Smooth muscle cell (in vitro differentiated cells): ENCODE measurements at regions not wholly inside any gene's neighbourhood (a gene's known extent, or its start where the extent isn't known, plus 50 kb on each side); places are given as distances from the start of the nearest gene placed in this dataset.
A peak's percentile ranks its signal among the peaks of the same experiment; 100 is the strongest.
"Not testable (repeated sequence)": the region's sequence is repeated elsewhere in the genome, so short reads cannot be mapped to it uniquely, and the experiment has no call there.

Experiments used
- DNase-seq: peaks from one replicate; lab custom pipeline; 2025; ENCODE audit not compliant: unreplicated experiment; lab: John Stamatoyannopoulos, UW
- H2AFZ ChIP-seq: fragments of 200-600 bp; sonication (generic); 2 replicates; pipeline ENCODE4 v1.6.0; 2016; ENCODE audit warnings: antibody characterized with exemption, low read depth, mild to moderate bottlenecking
- H3F3A ChIP-seq: fragments of 200-600 bp; sonication (generic); 2 replicates; pipeline ENCODE4 v1.6.0; 2017; ENCODE audit warnings: antibody characterized with exemption, low read depth
- H3K27ac ChIP-seq: fragments of 200-600 bp; sonication (generic); 2 replicates; pipeline ENCODE4 v1.5.1; 2016; ENCODE audit warnings: low read depth, mild to moderate bottlenecking
- H3K27me3 ChIP-seq: fragments of 200-600 bp; sonication (generic); 2 replicates; pipeline ENCODE4 v1.6.1; 2016; ENCODE audit warnings: low read depth, mild to moderate bottlenecking
- H3K36me3 ChIP-seq: fragments of 200-600 bp; sonication (generic); 2 replicates; pipeline ENCODE4 v1.5.1; 2016; ENCODE audit warnings: low read depth
- H3K4me1 ChIP-seq: fragments of 200-600 bp; sonication (generic); 2 replicates; pipeline ENCODE4 v1.5.1; 2016; ENCODE audit warnings: low read depth
- H3K4me2 ChIP-seq: fragments of 200-600 bp; sonication (generic); 2 replicates; pipeline ENCODE4 v1.6.0; 2016; ENCODE audit warnings: mild to moderate bottlenecking
- H3K4me3 ChIP-seq: fragments of 200-600 bp; sonication (generic); 2 replicates; pipeline ENCODE4 v1.5.1; 2016; ENCODE audit warnings: mild to moderate bottlenecking
- H3K79me2 ChIP-seq: fragments of 200-600 bp; sonication (generic); 2 replicates; pipeline ENCODE4 v1.6.0; 2016; ENCODE audit warnings: low read depth, mild to moderate bottlenecking
- H3K9ac ChIP-seq: fragments of 200-600 bp; sonication (generic); 2 replicates; pipeline ENCODE4 v1.6.0; 2016; ENCODE audit warnings: low read depth
- H3K9me3 ChIP-seq: fragments of 200-600 bp; sonication (generic); replicated peaks from 2 replicates; pipeline ENCODE4 v1.5.1; 2016; ENCODE audit warnings: low read depth
- H4K20me1 ChIP-seq: fragments of 200-600 bp; sonication (generic); 2 replicates; pipeline ENCODE4 v1.6.0; 2016; ENCODE audit warnings: low read depth
- CTCF ChIP-seq: fragments of 200-600 bp; sonication (generic); IDR thresholded peaks from 2 replicates; pipeline ENCODE4 v1.5.1; 2017; ENCODE audit warnings: borderline replicate concordance, mild to moderate bottlenecking, antibody characterized with exemption; ENCODE audit not compliant: insufficient read depth, poor library complexity, severe bottlenecking
- WGBS: methylation state at CpG from one replicate; pipeline ENCODE4 v1.1.7; 2016; ENCODE audit warnings: low lambda C conversion rate; 5-methylcytosine and 5-hydroxymethylcytosine counted together

- no peaks in the 10 kb centered on the region for H3K9me3 ChIP-seq
- H3K9ac ChIP-seq: no peak overlapping the region
- H3K4me3 ChIP-seq: no peak overlapping the region
- DNase-seq: no peak
- no peaks in the 10 kb centered on the region for H3K36me3 ChIP-seq
- H3K27ac ChIP-seq: no peak overlapping the region
- H3F3A ChIP-seq: no peaks in the 10 kb centered on the region
- no peaks in the 10 kb centered on the region for H4K20me1 ChIP-seq
- H2AFZ ChIP-seq: no peak overlapping the region
- 91% methylated on average over 7 of the region's 7 CpGs for WGBS
- H3K4me1 ChIP-seq: peaks cover 11% of the 10 kb centered on the region
- no peaks in the 10 kb centered on the region for H3K27me3 ChIP-seq
- H3K4me2 ChIP-seq: no peak overlapping the region
- TF ChIP-seq CTCF: no peak
- no peaks in the 10 kb centered on the region for H3K79me2 ChIP-seq
Observed at GRCh38 chr3:72032441-72033135, 247.6 kb upstream of the PROK2 start.

- H3K4me2 ChIP-seq: peak overlapping the region; percentile 7
- H3K9ac ChIP-seq: no peak overlapping the region
- H3K27ac ChIP-seq: peak overlapping the region; percentile 7
- no peak for DNase-seq
- peaks cover 11% of the 10 kb centered on the region for H3K4me1 ChIP-seq
- H3F3A ChIP-seq: no peaks in the 10 kb centered on the region
- no peak overlapping the region for H3K4me3 ChIP-seq
- H3K79me2 ChIP-seq: no peaks in the 10 kb centered on the region
- 27% methylated on average over 3 of the region's 3 CpGs for WGBS
- H4K20me1 ChIP-seq: no peaks in the 10 kb centered on the region
- no peaks in the 10 kb centered on the region for H3K36me3 ChIP-seq
- H3K9me3 ChIP-seq: no peaks in the 10 kb centered on the region
- no peak for TF ChIP-seq CTCF
- no peak overlapping the region for H2AFZ ChIP-seq
- no peaks in the 10 kb centered on the region for H3K27me3 ChIP-seq
Observed at GRCh38 chr3:72031581-72031980, 246.6 kb upstream of the PROK2 start.

- not testable (repeated sequence) for H3K79me2 ChIP-seq, H3K36me3 ChIP-seq, H3K9ac ChIP-seq, H3F3A ChIP-seq, DNase-seq, H4K20me1 ChIP-seq, H3K27me3 ChIP-seq, H3K27ac ChIP-seq, H2AFZ ChIP-seq, H3K4me2 ChIP-seq, H3K9me3 ChIP-seq, H3K4me3 ChIP-seq
- peaks cover 11% of the 10 kb centered on the region for H3K4me1 ChIP-seq
- 88% methylated on average over 7 of the region's 7 CpGs for WGBS
Observed at GRCh38 chr3:72030296-72030695, 245.3 kb upstream of the PROK2 start.

- H3K36me3 ChIP-seq, DNase-seq, H3K27me3 ChIP-seq, H4K20me1 ChIP-seq, H3K79me2 ChIP-seq, H2AFZ ChIP-seq, H3K9me3 ChIP-seq, H3F3A ChIP-seq: not testable (repeated sequence)
- peak overlapping the region; percentile 80 for H3K9ac ChIP-seq
- H3K27ac ChIP-seq: peak overlapping the region; percentile 95
- H3K4me2 ChIP-seq: peak overlapping the region; percentile 67
- peaks cover 11% of the 10 kb centered on the region for H3K4me1 ChIP-seq
- peak overlapping the region; percentile 3 for H3K4me3 ChIP-seq
- WGBS: under 1% methylated on average over 8 of the region's 8 CpGs
Observed at GRCh38 chr3:72028726-72029125, 243.8 kb upstream of the PROK2 start.

GRCh38 chr3:72028307-72028706, 243.4 kb upstream of the PROK2 start:
- not testable (repeated sequence) for H3K36me3 ChIP-seq, H4K20me1 ChIP-seq, H3K27me3 ChIP-seq, H3K79me2 ChIP-seq, H3K9me3 ChIP-seq, H2AFZ ChIP-seq, DNase-seq, H3F3A ChIP-seq
- H3K9ac ChIP-seq: peak overlapping the region; percentile 80
- H3K27ac ChIP-seq: peak overlapping the region; percentile 95
- H3K4me1 ChIP-seq: peaks cover 11% of the 10 kb centered on the region
- H3K4me3 ChIP-seq: peak overlapping the region; percentile 3
- 41% methylated on average over 8 of the region's 8 CpGs for WGBS
- H3K4me2 ChIP-seq: peak overlapping the region; percentile 67

- 32% methylated on average over 2 of the region's 2 CpGs for WGBS
- H4K20me1 ChIP-seq, H3K36me3 ChIP-seq, H3K9me3 ChIP-seq, DNase-seq, H3F3A ChIP-seq, H3K4me3 ChIP-seq, H2AFZ ChIP-seq, H3K79me2 ChIP-seq, H3K27me3 ChIP-seq: not testable (repeated sequence)
- H3K4me2 ChIP-seq: peak overlapping the region; percentile 67
- peaks cover 11% of the 10 kb centered on the region for H3K4me1 ChIP-seq
- peak overlapping the region; percentile 80 for H3K9ac ChIP-seq
- H3K27ac ChIP-seq: peak overlapping the region; percentile 95
Observed at GRCh38 chr3:72027728-72028127, 242.8 kb upstream of the PROK2 start.
